ENCODE measurements at regions not wholly inside any gene's neighbourhood (a gene's known extent, or its start where the extent isn't known, plus 50 kb on each side); places are given as distances from the start of the nearest gene placed in this dataset.

GRCh38 chr2:240296476-240297255 is 138.8 kb upstream of the GPC1 start:
- peaks cover 15% of the 10 kb centered on the region for H3K4me1 Mint-ChIP-seq (ENCODE audit: low read depth, unreplicated experiment)
- Histone ChIP-seq H4K20me1 (ENCODE audit: insufficient read depth, low read length) (no peaks in the 10 kb centered on the region), H3K36me3 (ENCODE audit: insufficient read depth, low read length) (no peaks in the 10 kb centered on the region), H3K9ac (ENCODE audit: low read length) (no peak overlapping the region), H3K79me2 (ENCODE audit: insufficient read depth, low read length) (no peaks in the 10 kb centered on the region), H2AFZ (ENCODE audit: low read depth, low read length) (no peak overlapping the region), H3K4me2 (ENCODE audit: low read length) (no peak overlapping the region), H3K9me3 (ENCODE audit: insufficient read depth, low read depth, low read length) (no peaks in the 10 kb centered on the region), H3K27ac (ENCODE audit: low read depth, low read length) (no peak overlapping the region), H3K4me3 (ENCODE audit: insufficient read depth, low read depth, low read length) (no peak overlapping the region), H3K27me3 (ENCODE audit: insufficient read depth, low read length) (no peaks in the 10 kb centered on the region), H3K4me1 (ENCODE audit: insufficient read depth, low read length) (peaks cover 21% of the 10 kb centered on the region)
- DNase-seq (ENCODE audit: low read depth) = no peak
- no peak for FAIRE-seq
- H3K4me3 Mint-ChIP-seq (ENCODE audit: unreplicated experiment) = no peak overlapping the region
- H3K27ac Mint-ChIP-seq (ENCODE audit: unreplicated experiment) = no peak overlapping the region
- no peak for TF ChIP-seq EZH2 (IDR thresholded peaks at IDR 0.05; ENCODE audit: insufficient read depth, low read length)
- TF ChIP-seq, protein P1, sequence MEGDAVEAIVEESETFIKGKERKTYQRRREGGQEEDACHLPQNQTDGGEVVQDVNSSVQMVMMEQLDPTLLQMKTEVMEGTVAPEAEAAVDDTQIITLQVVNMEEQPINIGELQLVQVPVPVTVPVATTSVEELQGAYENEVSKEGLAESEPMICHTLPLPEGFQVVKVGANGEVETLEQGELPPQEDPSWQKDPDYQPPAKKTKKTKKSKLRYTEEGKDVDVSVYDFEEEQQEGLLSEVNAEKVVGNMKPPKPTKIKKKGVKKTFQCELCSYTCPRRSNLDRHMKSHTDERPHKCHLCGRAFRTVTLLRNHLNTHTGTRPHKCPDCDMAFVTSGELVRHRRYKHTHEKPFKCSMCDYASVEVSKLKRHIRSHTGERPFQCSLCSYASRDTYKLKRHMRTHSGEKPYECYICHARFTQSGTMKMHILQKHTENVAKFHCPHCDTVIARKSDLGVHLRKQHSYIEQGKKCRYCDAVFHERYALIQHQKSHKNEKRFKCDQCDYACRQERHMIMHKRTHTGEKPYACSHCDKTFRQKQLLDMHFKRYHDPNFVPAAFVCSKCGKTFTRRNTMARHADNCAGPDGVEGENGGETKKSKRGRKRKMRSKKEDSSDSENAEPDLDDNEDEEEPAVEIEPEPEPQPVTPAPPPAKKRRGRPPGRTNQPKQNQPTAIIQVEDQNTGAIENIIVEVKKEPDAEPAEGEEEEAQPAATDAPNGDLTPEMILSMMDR (IDR thresholded peaks at IDR 0.05; ENCODE audit: insufficient read depth, low read depth, low read length) = no peak
- H3K27me3 Mint-ChIP-seq (ENCODE audit: low read depth, unreplicated experiment) = peaks cover 23% of the 10 kb centered on the region
- H3K9me3 Mint-ChIP-seq (ENCODE audit: unreplicated experiment) = peaks cover 2% of the 10 kb centered on the region
- H3K36me3 Mint-ChIP-seq (ENCODE audit: low read depth, unreplicated experiment) = no peaks in the 10 kb centered on the region

- H3K27me3 Mint-ChIP-seq (ENCODE audit: low read depth, unreplicated experiment) = peaks cover 18% of the 10 kb centered on the region
- DNase-seq (ENCODE audit: low read depth) = no peak
- peaks cover 3% of the 10 kb centered on the region for H3K36me3 Mint-ChIP-seq (ENCODE audit: low read depth, unreplicated experiment)
- H3K4me3 Mint-ChIP-seq (ENCODE audit: unreplicated experiment) = no peak overlapping the region
- H3K9ac ChIP-seq (ENCODE audit: low read length) = no peak overlapping the region
- no peak overlapping the region for H2AFZ ChIP-seq (ENCODE audit: low read depth, low read length)
- H3K4me1 Mint-ChIP-seq (ENCODE audit: low read depth, unreplicated experiment) = peaks cover 15% of the 10 kb centered on the region
- H3K9me3 Mint-ChIP-seq (ENCODE audit: unreplicated experiment) = peaks cover 2% of the 10 kb centered on the region
- no peak for TF ChIP-seq EZH2 (IDR thresholded peaks at IDR 0.05; ENCODE audit: insufficient read depth, low read length)
- no peaks in the 10 kb centered on the region for H3K9me3 ChIP-seq (ENCODE audit: insufficient read depth, low read depth, low read length)
- H3K4me2 ChIP-seq (ENCODE audit: low read length) = no peak overlapping the region
- H3K4me3 ChIP-seq (ENCODE audit: insufficient read depth, low read depth, low read length) = no peak overlapping the region
- no peak overlapping the region for H3K27ac Mint-ChIP-seq (ENCODE audit: unreplicated experiment)
- H3K79me2 ChIP-seq (ENCODE audit: insufficient read depth, low read length) = no peaks in the 10 kb centered on the region
- H4K20me1 ChIP-seq (ENCODE audit: insufficient read depth, low read length) = no peaks in the 10 kb centered on the region
- no peaks in the 10 kb centered on the region for H3K36me3 ChIP-seq (ENCODE audit: insufficient read depth, low read length)
- H3K4me1 ChIP-seq (ENCODE audit: insufficient read depth, low read length) = peaks cover 21% of the 10 kb centered on the region
- no peak overlapping the region for H3K27ac ChIP-seq (ENCODE audit: low read depth, low read length)
- FAIRE-seq = no peak
- H3K27me3 ChIP-seq (ENCODE audit: insufficient read depth, low read length) = no peaks in the 10 kb centered on the region
These were observed 138.0 kb upstream of the GPC1 start for GRCh38 chr2:240297256-240298116.

- Mint-ChIP-seq H3K9me3 (ENCODE audit: unreplicated experiment) (peaks cover 2% of the 10 kb centered on the region), H3K36me3 (ENCODE audit: low read depth, unreplicated experiment) (peaks cover 3% of the 10 kb centered on the region), H3K4me3 (ENCODE audit: unreplicated experiment) (no peak overlapping the region), H3K27ac (ENCODE audit: unreplicated experiment) (no peak overlapping the region), H3K4me1 (ENCODE audit: low read depth, unreplicated experiment) (peaks cover 15% of the 10 kb centered on the region), H3K27me3 (ENCODE audit: low read depth, unreplicated experiment) (peaks cover 21% of the 10 kb centered on the region)
- no peak overlapping the region for H2AFZ ChIP-seq (ENCODE audit: low read depth, low read length)
- no peak overlapping the region for H3K9ac ChIP-seq (ENCODE audit: low read length)
- H3K79me2 ChIP-seq (ENCODE audit: insufficient read depth, low read length) = no peaks in the 10 kb centered on the region
- TF ChIP-seq, protein P1 (IDR thresholded peaks at IDR 0.05; ENCODE audit: insufficient read depth, low read depth, low read length) = no peak
- H4K20me1 ChIP-seq (ENCODE audit: insufficient read depth, low read length) = no peaks in the 10 kb centered on the region
- H3K4me2 ChIP-seq (ENCODE audit: low read length) = no peak overlapping the region
- peaks cover 21% of the 10 kb centered on the region for H3K4me1 ChIP-seq (ENCODE audit: insufficient read depth, low read length)
- FAIRE-seq = no peak
- no peak overlapping the region for H3K4me3 ChIP-seq (ENCODE audit: insufficient read depth, low read depth, low read length)
- no peaks in the 10 kb centered on the region for H3K27me3 ChIP-seq (ENCODE audit: insufficient read depth, low read length)
- no peaks in the 10 kb centered on the region for H3K9me3 ChIP-seq (ENCODE audit: insufficient read depth, low read depth, low read length)
- no peak for DNase-seq (ENCODE audit: low read depth)
- no peaks in the 10 kb centered on the region for H3K36me3 ChIP-seq (ENCODE audit: insufficient read depth, low read length)
- no peak overlapping the region for H3K27ac ChIP-seq (ENCODE audit: low read depth, low read length)
These were observed 137.2 kb upstream of the GPC1 start for GRCh38 chr2:240298117-240298790.

Data from astrocyte (in vitro differentiated cells and primary cell).